Inferior parietal cortex (tissue), 1 donor: ENCODE measurements at regions not wholly inside any gene's neighbourhood (a gene's known extent, or its start where the extent isn't known, plus 50 kb on each side); places are given as distances from the start of the nearest gene placed in this dataset.

Source experiments
- DNase-seq: peaks from one replicate; pipeline ENCODE4 v3.0.0-alpha.2; 2016; ENCODE audit errors: extremely low spot score

DNA sequence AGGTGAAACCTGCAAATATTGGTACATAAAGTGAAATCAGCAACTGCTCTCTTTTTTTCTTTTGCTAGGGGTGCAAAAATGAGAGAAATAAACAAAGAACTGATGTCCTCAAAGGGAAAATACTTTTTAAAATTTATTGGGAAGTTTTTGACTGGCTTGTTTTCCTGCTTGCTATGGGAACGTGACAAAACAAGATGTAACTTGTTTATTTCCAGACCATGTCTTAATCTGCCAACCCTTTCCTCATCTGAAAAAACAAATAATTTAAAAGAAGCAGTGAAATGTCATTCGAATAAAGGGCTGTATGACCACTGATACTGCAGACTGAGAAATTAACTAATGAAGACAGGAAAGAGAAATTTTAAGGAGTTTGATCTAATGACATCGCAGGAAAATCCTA is 221.9 kb downstream of the CBLN4 start:
- no peak for DNase-seq

DNA sequence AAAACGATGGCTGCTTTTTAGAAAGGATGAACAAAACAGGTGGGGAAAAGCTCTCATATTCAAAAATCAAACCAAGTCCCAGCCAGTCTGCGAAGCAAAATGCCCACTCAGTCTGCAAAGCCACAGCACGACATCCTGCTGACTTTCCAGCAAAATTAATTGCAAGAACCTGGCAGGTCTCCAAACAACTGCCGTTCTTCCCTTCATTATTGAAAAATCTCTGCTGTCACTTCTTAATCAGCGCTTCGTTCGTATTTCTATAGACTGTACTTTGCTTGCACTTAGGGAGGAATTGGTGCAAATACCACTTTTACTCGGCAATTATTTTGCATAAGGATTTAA is 222.4 kb downstream of the CBLN4 start:
- DNase-seq, result no peak

DNA sequence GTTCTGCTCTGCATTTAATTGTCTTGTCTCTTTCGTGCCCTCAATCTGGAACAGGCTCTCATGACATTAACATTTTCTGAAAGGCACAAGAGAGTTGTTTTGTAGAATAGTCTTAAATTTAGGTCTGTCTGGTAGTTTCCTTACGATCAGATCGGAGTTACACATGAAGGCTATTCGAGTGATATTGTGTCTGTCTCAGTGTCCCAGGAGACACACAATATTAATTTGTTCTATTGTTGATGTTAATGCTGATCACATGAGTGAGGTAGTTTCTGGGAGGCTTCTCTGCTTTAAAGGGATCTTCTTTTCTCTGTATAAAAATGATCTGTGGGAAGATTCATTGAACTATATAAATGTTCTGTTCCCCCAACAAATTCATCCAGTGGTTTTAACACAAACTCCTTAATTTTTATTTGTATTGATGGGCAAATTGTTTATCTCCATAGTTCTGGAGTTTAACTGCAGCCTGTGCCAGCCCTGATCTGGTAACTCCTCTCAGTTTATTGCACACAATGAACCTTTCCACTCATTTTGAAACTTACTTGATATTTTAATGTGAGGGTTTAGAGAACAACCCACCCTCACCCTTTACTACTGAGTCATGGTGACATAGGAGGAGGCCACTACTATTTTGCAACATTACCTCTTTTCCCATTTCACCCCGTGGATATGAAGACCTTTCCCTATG is 223.0 kb downstream of the CBLN4 start:
- DNase-seq, result no peak

DNA sequence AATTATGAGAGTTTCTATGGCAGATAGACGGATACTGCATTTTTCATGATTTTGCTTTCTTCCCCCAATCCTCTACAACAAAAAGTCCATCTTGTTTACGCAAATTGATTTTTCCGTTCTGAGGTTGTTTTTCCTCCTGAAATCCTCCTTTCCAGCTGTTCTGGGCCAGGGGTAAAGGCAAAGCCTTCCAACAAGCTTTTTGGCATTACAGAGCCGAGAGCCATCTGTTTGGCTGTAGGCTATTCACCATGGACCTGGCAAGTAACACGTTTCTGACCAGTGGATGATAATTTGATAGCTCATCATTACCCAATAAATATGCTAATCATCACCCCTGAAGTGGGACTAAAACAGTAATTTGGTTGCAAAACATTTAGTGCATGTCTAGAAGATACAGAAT is 226.5 kb downstream of the CBLN4 start:
- no peak for DNase-seq

DNA sequence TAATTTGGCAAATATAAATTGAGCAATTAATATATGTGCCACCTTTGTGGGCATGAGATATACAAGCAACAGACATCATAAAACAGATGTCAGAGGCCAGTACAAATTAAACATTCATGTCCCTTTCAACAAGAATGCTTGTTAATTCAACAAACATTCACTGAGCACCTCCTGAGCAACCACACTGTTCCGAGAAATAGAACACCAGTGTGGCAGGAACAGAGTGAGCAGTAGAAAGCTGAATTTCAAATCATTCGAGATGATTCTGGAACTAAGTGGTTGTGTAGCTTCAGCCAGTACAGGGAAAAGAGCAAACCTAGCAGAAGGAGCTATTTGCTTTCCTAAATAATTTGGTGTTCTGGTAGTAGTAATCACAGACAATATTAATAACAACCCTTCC is 227.7 kb downstream of the CBLN4 start:
- no peak for DNase-seq

DNA sequence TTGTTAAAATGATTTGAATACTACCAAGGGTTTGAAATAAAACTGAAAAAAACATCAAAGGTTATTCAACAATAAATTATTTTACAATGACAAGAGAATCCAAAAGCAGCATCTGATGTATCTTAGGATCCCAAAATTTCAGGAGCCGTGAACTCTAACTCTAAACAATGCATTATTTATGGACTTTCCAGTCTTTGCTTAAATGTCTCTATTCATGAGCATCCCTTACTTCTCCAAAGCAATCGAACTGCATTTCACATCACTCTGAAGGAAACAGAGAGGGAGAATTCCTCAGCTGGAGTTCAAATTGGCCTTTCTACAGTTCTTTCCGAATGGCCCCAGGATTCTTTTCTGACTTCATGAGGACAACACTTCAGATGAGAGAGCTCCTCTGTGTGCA is 229.1 kb downstream of the CBLN4 start:
- DNase-seq, result no peak

DNA sequence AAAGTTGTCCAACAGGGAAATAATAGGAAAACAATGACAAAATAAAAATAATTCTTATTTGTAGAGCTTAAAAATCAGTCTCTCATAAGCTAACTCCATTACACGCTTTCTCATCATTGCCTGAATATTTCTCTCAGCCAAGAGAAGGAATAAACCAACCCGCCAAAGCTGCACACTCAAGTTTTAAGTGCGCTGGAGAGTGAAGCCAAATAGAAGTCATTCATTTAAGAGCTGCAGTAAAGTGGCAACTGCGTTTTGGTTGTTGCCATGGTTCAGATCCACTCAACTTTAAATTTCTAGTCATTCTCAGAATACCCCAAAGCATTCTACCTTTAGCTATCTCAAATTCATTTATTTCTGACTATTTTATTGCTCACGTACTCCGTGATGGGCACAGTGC is 230.7 kb downstream of the CBLN4 start:
- no peak for DNase-seq

DNA sequence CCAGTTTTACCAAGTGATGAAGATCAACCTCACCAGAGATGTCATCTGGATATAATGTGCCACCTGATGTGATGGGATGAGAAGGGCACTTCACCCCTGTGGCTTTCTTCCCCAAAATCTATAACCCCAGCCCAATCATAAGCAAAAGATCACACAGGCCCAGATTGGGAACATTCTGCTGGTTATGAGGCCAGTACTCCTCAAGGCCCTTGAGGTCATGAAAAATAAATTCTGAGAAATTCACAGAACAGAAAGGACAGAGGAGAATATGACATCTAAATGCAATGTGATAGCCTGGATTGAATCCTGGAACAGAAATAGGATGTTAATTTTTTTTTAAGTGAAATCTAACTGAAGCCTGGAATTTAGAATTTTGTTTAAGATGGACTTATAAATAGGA is 243.5 kb downstream of the CBLN4 start:
- no peak for DNase-seq

DNA sequence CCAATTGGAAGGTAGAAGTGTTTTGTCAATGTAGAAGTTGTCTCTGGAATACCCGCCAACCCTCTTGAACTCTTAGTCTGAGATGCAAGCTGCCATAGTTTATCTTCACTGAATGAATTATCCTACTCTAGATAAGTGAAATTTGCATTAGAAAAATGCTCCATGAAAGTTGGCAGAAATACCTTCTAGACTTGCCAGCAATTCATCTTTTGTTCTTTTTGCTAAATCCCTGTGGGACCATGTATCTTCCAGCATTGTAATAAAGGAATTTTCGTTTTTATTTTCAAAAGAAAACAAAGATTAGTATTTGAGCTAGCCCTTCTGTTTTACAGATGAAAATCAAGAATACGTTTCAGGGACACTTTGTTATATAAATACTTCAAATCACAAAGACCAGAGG is 244.2 kb downstream of the CBLN4 start:
- DNase-seq, result no peak

DNA sequence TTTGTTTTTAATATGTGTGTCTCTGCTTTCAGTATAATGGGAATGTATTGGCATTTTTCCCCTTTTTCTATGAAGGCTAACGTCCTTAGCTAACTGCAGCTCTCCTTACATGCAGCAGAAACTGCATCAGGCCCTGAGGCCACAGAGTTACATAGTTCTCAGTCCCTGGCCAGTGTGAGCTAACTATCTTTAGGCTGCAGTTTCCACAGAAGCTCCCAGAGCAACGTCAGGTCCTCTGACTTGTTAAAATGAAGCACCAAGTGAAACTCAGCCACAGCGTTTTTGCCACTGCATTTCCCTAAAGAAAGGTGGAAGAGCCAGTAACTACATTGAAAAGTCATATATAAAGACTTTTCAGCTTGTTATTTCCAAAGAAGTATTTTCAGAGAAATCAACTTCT is 244.7 kb downstream of the CBLN4 start:
- DNase-seq, result no peak

DNA sequence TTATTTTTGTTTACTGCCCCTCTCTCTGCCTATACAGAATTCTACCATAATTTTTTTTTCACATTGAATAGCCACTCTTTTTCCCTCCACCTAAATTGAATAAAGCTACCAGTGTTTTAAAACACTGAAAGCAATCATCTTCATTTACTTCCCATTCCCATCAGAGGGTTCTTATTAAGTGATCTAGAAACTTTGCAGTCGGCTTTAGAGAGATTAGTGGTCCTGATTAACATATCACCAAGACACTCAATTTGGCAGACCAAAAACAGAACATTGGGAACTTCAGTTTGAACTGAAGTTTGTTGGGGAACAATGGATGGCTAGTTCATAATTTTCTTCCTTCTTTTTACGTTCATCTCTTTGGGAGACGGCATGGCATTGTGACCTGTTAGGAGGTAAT is 249.5 kb downstream of the CBLN4 start:
- no peak for DNase-seq

DNA sequence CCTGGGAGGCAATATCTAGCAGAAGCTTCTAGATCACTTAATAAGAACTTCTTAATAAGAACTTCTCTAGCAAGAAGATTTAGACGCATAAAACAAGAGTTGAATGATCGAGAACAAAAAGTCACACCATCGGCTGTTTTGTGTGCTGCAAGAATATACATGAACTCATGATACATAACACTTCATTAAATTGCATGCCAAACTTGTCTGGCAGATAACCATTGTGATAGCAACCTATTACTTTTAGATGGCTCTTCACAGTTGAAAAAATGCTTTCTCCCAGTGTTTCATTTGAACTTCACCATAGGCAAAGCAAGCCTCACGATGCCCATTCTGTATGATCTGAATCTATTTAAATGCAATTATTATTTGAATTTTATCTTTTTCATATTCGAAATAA is 249.9 kb downstream of the CBLN4 start:
- no peak for DNase-seq

DNA sequence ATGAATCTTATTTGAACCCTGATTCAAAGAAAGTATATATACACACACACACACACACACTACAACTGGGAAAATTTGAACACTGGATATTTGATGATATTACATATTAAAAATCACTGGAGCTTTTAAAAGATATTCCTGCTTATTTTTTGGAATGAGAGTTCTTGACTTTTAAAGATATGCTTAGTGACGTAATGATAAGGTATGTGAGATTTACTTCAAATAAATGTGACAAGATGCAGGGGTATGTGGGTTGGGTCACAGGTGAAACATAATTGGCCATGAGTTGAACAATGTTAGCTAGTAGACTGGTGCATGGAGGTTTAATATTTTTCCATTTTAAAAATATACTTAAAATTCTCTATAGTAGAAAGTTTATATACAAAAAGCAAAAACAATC is 258.6 kb downstream of the CBLN4 start:
- DNase-seq, result no peak

DNA sequence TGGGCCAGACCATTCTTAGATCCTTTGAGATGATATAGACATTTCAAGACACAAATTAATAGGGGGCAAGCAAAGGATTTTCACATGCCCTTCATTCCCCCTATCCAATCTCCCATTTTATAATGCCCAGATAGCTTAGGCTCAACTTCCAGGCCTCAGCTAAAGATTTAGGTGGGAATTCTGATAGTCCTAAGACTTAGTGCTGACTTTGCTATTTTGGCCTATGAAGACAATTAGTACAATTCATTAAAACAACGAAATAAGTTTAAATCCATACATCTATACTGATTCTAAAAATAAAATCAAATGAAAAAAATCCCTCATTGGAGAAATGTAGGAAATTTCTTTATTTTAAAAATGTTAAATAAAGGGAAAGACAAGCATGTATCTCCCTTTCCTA is 259.5 kb downstream of the CBLN4 start:
- no peak for DNase-seq

DNA sequence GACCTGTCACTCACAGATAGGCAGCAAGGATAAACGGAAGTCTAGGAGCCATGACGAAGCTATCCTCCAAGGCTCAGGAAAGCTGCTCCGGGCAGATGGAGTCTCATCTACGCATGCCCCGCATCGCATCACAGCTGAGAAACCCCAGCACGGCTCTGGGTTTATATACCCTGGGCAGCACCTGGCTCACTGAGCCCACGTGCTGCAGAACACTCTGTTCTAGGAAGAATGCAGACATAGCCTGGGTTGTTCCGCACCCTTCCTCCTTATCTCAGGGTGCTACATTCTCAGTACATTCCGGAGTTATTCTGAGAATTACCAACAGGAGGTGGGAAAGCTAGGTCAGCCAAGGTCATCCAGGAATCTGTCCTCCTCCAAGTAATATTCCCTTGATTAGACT is 260.4 kb downstream of the CBLN4 start:
- DNase-seq, result no peak

DNA sequence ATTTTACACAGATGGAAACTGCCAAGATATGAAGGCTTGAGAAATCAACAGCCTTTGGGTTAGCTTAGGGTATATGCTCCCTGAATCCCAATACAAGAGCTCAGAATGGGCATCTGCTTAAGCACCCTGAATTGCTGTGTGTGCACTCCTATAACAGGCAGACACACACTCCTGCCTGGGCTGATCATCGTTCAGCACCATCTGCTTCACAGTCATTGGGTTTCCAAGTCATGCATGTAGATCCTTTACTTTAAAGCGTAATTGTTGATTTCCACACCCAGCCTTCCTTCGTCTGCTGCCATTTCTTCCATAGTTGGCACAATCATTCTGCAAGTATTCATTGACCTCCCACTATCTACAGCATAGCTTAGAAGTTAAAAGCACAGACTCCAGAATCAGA is 263.5 kb downstream of the CBLN4 start:
- DNase-seq, result no peak

DNA sequence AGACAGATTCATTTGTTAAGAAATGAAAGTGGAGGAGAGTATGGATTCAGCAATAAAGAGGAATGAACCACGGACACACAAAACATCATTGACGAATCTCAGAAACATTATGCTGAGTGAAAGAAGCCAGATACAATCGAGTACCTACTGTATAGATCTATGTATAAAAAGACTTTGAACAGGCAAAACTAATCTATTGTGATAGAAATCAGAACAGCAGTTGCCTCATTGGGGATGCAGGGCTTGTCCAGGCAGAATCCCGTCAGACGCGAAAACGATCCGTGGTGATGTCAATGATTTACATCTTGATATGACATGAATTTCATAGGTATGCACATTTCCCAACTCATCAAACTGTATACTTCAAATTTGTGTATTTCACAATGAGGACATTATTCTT is 265.2 kb downstream of the CBLN4 start:
- no peak for DNase-seq

DNA sequence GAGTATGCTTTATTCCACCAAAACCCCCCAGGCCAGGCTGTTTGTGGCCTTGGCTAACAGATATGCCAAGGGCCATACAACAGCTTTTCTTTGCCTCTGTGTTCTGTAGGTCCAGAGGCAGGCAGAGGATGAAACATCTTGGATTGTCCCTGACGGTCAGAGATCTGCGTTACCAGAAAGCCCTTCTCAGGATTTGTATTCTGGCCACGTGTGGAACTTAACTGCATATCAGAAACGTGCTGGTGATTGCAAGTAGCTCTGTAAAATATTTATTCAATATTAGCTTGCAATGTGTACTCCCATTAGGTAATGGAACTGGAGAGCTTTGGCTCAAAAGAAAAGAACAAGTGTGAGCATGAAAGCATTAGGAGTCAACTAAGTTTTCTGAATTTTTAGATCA is 275.0 kb downstream of the CBLN4 start:
- no peak for DNase-seq

DNA sequence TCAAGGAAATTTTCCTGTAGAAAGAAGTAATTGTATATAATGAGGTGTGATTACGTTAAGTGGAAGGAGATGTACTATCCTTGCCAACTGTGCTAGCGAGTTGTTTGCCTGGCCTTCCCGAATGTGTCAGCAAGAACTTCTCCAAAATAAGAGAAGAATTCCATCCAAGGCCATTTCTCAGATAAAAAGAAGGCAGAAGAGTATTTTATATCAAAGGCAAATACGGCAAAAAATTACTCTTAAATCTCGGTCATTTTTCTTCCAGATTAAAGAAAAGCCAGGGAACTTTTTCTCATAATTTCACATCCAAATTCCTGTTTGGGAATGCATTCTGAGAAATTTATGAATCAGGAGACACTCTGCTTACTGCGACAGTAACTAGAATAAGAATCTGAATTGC is 290.6 kb downstream of the CBLN4 start:
- no peak for DNase-seq

DNA sequence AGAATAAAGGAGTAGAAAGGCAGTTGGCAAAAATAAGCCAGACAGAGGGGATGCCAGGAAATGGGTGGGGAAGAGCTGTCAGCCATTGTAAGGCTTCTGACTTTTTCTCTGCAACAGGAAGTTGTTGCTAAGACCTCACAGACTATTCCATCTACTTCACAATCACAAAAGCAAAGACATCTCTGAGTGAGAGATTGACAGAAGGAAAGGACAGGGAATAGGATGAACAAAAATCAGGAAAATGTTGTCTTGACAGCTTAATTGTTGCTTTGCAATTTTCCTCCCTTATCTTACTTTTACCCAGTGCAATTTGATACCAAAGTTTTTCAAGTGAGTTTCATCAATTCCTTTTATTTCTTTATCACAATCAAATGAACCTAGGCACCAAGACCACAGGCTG is 291.2 kb downstream of the CBLN4 start:
- DNase-seq, result no peak

DNA sequence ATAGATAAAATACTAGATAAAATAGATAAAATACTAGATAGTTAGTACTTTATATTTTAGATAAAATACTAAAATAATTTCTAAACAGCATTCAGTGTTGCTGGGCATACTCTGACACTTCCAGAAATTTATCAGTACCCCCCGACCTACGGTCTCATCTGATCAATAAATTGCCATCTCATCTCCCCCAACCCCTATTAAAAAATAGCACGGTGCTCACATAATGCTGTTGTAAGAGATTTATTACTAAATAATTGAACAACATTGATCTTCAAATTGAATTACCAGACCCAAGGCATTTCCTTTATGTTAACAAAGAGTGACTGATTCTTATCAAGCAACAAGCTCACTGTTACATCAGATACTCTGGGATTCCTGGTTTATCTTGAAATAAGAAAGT is 300.9 kb downstream of the CBLN4 start:
- DNase-seq, result no peak

DNA sequence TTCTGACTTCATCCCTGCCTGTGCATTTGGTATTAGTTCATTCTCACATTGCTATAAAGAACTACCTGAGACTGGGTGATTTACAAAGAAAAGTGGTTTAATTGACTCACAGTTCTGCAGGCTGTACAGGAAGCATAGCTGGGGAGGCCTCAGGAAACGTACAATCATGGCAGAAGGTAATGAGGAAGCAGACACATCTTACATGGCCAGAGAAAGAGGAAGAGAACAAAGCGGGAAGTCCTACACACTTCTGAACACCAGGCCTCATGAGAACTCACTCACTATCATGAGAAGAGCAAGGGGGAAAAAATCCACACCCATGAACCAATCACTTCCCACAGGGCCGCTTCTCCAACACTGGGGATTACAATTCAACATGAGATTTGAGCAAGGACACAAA is 303.9 kb downstream of the CBLN4 start:
- DNase-seq, result no peak

DNA sequence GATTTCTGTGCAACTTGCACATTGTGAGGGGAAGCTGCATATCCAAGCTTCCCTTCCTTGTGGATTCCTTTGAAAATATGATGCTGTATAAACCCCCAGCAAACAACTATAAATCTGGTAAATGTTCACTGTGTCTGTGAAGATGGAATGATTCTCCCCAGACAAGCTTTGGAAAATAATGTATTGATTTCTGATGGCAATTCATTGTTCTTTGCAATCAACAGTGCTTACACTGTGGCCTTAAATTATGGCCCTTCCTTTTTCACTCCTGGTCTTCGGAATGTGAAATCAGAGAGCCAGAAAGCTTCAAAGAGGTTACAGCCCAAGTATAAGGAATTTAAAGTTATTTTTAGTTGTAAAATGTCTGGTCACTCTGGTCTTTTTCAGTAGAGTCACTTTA is 308.8 kb downstream of the CBLN4 start:
- no peak for DNase-seq

DNA sequence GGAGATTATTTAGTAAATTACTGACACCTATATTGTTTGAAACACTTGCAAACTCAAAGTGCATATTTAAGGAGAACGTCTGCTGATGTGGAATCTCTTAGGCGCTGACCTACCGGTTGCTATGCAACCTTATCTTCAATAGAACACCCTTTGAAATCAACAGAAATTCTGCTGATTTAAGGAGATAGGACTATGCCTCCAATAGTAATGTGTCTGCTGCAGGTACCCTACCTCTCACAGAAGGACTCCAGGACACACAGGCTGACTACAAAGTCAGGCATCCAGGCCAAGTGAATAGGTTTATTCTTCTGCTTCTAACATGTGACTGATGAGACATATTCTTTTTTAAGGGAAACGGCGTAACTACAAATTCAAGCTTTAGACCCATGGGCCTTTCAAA is 311.7 kb downstream of the CBLN4 start:
- no peak for DNase-seq

DNA sequence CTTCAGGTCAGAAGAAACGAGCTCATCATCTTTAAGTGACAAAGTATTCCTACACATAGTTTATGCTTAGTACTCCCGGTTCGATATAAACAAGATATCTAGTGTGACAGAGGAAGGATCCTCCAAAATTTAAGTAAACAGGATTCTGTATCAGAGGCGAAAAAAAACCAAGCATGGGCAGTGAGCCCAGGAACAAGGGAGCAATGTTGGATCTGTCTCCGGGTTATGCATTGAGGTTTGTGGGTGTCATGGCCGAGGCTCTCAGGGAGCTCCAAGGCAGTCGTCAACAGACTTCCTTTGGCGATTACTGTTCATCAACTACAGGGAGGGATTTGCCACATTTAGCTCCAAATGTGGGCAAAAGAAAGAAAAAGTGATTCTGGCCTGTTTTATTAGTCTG is 319.5 kb downstream of the CBLN4 start:
- no peak for DNase-seq
